ENCODE measurements at regions not wholly inside any gene's neighbourhood (a gene's known extent, or its start where the extent isn't known, plus 50 kb on each side); places are given as distances from the start of the nearest gene placed in this dataset.

DNA sequence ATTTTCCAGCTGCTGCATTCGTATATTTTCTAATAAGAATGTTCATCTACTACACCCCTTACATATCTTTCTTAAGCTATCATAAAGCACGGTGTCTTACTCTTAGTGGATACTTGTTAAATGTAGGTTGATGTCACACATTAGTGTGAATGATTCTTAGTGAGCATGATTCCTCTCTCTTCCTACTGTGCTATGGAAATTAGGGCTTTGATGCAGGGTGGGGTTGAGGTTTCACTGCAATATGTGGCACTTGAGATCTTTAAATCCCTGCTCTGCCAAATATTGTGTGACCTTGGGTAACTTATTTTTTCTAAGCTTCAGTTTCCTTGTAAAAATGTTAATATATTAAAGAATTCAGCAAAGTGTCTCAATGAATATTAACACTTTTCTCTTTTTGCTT lies 188.4 kb downstream of the PDGFRA start:
- TF ChIP-seq POLR2AphosphoS5 (IDR thresholded peaks at IDR 0.05; ENCODE audit: insufficient read depth, low read depth, low read length), result no peak
- TF ChIP-seq, protein P1, sequence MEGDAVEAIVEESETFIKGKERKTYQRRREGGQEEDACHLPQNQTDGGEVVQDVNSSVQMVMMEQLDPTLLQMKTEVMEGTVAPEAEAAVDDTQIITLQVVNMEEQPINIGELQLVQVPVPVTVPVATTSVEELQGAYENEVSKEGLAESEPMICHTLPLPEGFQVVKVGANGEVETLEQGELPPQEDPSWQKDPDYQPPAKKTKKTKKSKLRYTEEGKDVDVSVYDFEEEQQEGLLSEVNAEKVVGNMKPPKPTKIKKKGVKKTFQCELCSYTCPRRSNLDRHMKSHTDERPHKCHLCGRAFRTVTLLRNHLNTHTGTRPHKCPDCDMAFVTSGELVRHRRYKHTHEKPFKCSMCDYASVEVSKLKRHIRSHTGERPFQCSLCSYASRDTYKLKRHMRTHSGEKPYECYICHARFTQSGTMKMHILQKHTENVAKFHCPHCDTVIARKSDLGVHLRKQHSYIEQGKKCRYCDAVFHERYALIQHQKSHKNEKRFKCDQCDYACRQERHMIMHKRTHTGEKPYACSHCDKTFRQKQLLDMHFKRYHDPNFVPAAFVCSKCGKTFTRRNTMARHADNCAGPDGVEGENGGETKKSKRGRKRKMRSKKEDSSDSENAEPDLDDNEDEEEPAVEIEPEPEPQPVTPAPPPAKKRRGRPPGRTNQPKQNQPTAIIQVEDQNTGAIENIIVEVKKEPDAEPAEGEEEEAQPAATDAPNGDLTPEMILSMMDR (IDR thresholded peaks at IDR 0.05; ENCODE audit: extremely low read depth in 1 of 2, insufficient read depth in 1 of 2, low read depth in 1 of 2, low read length in 2 of 2), result no peak
- TF ChIP-seq POLR2A (IDR thresholded peaks at IDR 0.05; ENCODE audit: low read depth, low read length), result no peak
- no peak for TF ChIP-seq EZH2 (IDR thresholded peaks at IDR 0.05; ENCODE audit: borderline replicate concordance, low read depth, low read length, severe bottlenecking)
- no peak for TF ChIP-seq MYC (IDR thresholded peaks at IDR 0.05; ENCODE audit: low read depth, low read length)
- TF ChIP-seq FOS (IDR thresholded peaks at IDR 0.05; ENCODE audit: borderline replicate concordance, insufficient read depth, low read length), result no peak
